Suprapubic skin (tissue), 4 donors: ENCODE measurements at regions not wholly inside any gene's neighbourhood (a gene's known extent, or its start where the extent isn't known, plus 50 kb on each side); places are given as distances from the start of the nearest gene placed in this dataset.

Experiments used
- EP300 ChIP-seq: sonication (generic); formaldehyde crosslinking; IDR thresholded peaks from one replicate; pipeline ENCODE4 v1.6.1; 2017; ENCODE audit warnings: antibody characterized with exemption
- POLR2A ChIP-seq, 2 donors: fragments of 450-650 bp; IDR thresholded peaks; one replicate each; pipeline ENCODE4 v1.6.1; 2017; ENCODE audit warnings: antibody characterized with exemption in 2 of 2, mild to moderate bottlenecking in 2 of 2, moderate library complexity in 2 of 2
- POLR2AphosphoS5 ChIP-seq, 3 donors: sonication (generic); formaldehyde crosslinking; IDR thresholded peaks; one replicate each; pipeline ENCODE4 v1.6.1; 2017; ENCODE audit warnings: antibody characterized with exemption in 3 of 3
- TF ChIP-seq, protein P1 (sequence below), 2 donors: fragments of 200-600 bp in 1 of 2; fragments of 450-650 bp in 1 of 2; sonication (generic) in 1 of 2; IDR thresholded peaks; one replicate each; pipeline ENCODE4 v1.5.1; 2016 to 2019; ENCODE audit warnings: antibody characterized with exemption in 2 of 2, mild to moderate bottlenecking in 1 of 2, moderate library complexity in 1 of 2

DNA sequence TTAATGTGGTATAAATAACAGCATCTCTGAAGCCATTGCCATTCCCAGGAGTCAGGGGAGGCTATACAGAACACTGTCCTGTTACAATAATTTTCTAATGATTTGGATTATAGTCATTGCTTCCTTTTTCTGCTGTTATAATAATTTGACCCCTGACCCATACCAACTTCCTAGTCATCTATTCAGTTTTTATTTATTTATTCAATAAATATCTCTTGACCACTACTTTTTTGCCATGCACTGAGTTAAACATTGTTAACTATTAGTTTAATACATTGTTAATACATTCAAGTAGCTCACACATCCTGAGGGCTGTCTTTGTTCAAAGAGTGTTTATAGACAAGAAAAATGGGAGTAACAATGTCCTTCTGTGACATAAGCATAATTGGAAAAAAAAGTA lies 235.5 kb upstream of the MEOX2 start:
- TF ChIP-seq, protein P1, sequence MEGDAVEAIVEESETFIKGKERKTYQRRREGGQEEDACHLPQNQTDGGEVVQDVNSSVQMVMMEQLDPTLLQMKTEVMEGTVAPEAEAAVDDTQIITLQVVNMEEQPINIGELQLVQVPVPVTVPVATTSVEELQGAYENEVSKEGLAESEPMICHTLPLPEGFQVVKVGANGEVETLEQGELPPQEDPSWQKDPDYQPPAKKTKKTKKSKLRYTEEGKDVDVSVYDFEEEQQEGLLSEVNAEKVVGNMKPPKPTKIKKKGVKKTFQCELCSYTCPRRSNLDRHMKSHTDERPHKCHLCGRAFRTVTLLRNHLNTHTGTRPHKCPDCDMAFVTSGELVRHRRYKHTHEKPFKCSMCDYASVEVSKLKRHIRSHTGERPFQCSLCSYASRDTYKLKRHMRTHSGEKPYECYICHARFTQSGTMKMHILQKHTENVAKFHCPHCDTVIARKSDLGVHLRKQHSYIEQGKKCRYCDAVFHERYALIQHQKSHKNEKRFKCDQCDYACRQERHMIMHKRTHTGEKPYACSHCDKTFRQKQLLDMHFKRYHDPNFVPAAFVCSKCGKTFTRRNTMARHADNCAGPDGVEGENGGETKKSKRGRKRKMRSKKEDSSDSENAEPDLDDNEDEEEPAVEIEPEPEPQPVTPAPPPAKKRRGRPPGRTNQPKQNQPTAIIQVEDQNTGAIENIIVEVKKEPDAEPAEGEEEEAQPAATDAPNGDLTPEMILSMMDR (IDR thresholded peaks at IDR 0.05): no peak
- TF ChIP-seq POLR2A (IDR thresholded peaks at IDR 0.05) (no peak), EP300 (no peak), POLR2AphosphoS5 (IDR thresholded peaks at IDR 0.05) (no peak)
